ENCODE measurements at regions not wholly inside any gene's neighbourhood (a gene's known extent, or its start where the extent isn't known, plus 50 kb on each side); places are given as distances from the start of the nearest gene placed in this dataset.

GRCh38 chr5:14077501-14077900, 65.6 kb upstream of the TRIO start:
- 84 to 90% (median 87%) methylated on average over 8 of the region's 8 CpGs for WGBS, 5 donors
- intact Hi-C loops (cut with DNase I; ENCODE audit: low total_unique reads) = no loop called here
- Histone ChIP-seq H3K9me3 (peaks cover 0 to 1% (median 0%) of the 10 kb centered on the region in 8 donors), H3K4me3 (no peak overlapping the region), H3K36me3 (no peaks in the 10 kb centered on the region), H3K4me1 (no peaks in the 10 kb centered on the region), H3K27me3 (replicated peaks in 1 of 7) (no peaks in the 10 kb centered on the region), H3K27ac (no peak overlapping the region)
- TF ChIP-seq POLR2AphosphoS5 (IDR thresholded peaks at IDR 0.05) = no peak
- TF ChIP-seq, protein P1, sequence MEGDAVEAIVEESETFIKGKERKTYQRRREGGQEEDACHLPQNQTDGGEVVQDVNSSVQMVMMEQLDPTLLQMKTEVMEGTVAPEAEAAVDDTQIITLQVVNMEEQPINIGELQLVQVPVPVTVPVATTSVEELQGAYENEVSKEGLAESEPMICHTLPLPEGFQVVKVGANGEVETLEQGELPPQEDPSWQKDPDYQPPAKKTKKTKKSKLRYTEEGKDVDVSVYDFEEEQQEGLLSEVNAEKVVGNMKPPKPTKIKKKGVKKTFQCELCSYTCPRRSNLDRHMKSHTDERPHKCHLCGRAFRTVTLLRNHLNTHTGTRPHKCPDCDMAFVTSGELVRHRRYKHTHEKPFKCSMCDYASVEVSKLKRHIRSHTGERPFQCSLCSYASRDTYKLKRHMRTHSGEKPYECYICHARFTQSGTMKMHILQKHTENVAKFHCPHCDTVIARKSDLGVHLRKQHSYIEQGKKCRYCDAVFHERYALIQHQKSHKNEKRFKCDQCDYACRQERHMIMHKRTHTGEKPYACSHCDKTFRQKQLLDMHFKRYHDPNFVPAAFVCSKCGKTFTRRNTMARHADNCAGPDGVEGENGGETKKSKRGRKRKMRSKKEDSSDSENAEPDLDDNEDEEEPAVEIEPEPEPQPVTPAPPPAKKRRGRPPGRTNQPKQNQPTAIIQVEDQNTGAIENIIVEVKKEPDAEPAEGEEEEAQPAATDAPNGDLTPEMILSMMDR (IDR thresholded peaks at IDR 0.05 in 8 of 11, conservative IDR thresholded peaks at IDR 0.05 in 3 of 11) = no peak
- no peak for DNase-seq

DNA sequence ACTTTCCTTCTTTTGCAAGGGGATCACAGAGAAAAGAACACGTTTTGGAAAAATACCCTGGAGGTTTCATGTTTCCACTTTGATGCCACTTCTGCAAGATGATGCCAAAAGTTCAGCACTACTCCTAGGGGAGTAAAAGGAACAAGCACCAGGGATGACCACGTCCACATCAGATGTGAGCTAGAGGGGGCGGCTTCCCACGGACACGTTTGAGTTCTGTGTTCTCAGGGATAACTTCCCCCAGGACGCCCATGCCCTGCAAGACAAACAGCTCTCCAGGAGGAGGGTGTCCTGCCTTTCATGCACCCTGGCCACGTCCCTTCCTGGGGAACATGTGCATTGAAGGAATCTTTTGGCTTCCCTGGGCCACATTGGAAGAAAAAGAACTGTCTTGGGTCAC, 66.6 kb upstream of the TRIO start:
- 67 to 78% (median 69%) methylated on average over 7 of the region's 7 CpGs for WGBS, 5 donors
- no peaks in the 10 kb centered on the region for H3K36me3 ChIP-seq
- no peak for DNase-seq
- H3K27me3 ChIP-seq (replicated peaks in 1 of 7) = no peaks in the 10 kb centered on the region
- peaks cover 0 to 3% (median 0%) of the 10 kb centered on the region in 8 donors for H3K9me3 ChIP-seq
- H3K27ac ChIP-seq = no peak overlapping the region
- intact Hi-C loops (cut with DNase I; ENCODE audit: low total_unique reads) = no loop called here
- no peaks in the 10 kb centered on the region for H3K4me1 ChIP-seq
- no peak overlapping the region for H3K4me3 ChIP-seq
- TF ChIP-seq, protein P1 (IDR thresholded peaks at IDR 0.05 in 8 of 11, conservative IDR thresholded peaks at IDR 0.05 in 3 of 11) = no peak
- TF ChIP-seq POLR2AphosphoS5 (IDR thresholded peaks at IDR 0.05) = no peak
- no peak for TF ChIP-seq POLR2A (IDR thresholded peaks at IDR 0.05)

DNA sequence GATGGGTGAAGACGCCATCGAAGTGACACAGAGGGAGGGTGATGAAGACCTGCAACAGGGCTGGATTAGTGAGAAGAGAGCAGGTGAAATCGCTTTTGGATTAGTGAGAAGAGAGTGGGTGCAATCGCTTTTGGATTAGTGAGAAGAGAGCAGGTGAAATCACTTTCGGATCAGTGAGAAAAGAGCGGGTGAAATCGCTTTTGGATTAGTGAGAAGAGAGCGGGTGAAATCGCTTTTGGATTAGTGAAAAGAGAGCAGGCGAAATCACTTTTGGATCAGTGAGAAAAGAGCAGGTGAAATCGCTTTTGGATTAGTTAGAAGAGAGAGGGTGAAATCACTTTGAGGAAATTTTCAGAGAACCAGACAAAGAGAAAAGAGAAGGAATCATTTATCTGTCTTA, 67.2 kb upstream of the TRIO start:
- TF ChIP-seq POLR2A (IDR thresholded peaks at IDR 0.05) (no peak), POLR2AphosphoS5 (IDR thresholded peaks at IDR 0.05) (no peak)
- TF ChIP-seq, protein P1 (IDR thresholded peaks at IDR 0.05 in 8 of 11, conservative IDR thresholded peaks at IDR 0.05 in 3 of 11) = no peak
- WGBS, 5 donors = 89 to 95% (median 93%) methylated on average over 11 of the region's 11 CpGs
- no peak for DNase-seq
- no peak overlapping the region for H3K27ac ChIP-seq
- H3K4me3 ChIP-seq = no peak overlapping the region
- no peaks in the 10 kb centered on the region for H3K4me1 ChIP-seq
- peaks cover 0 to 3% (median 0%) of the 10 kb centered on the region in 8 donors for H3K9me3 ChIP-seq
- H3K36me3 ChIP-seq = no peaks in the 10 kb centered on the region
- intact Hi-C loops (cut with DNase I; ENCODE audit: low total_unique reads) = no loop called here
- H3K27me3 ChIP-seq (replicated peaks in 1 of 7) = no peaks in the 10 kb centered on the region

DNA sequence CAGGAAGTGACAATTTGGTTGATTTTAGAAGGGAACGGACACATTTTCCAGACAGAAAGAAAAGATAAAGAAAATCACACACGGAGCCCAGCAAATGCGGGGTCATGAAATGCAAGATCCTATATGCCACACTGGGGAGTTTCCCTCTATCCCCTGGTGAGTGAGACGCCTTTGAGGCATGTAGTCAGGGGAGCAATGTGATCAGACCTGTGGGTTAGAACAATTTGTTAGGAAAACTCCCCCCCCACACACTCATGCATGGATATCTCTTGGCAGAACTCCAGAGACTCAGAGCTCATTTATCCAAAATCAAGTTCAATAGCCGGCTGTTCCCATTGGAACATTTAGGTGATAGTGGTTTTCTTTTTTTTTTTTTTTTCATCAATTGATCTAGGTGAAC, 71.7 kb upstream of the TRIO start:
- Histone ChIP-seq H3K4me3 (no peak overlapping the region), H3K9me3 (peaks cover 0 to 3% (median 0%) of the 10 kb centered on the region in 8 donors), H3K27me3 (replicated peaks in 1 of 7) (peaks cover 0 to 5% (median 0%) of the 10 kb centered on the region in 7 donors), H3K4me1 (peaks cover 0 to 4% (median 0%) of the 10 kb centered on the region in 6 donors), H3K27ac (no peak overlapping the region), H3K36me3 (no peaks in the 10 kb centered on the region)
- WGBS, 5 donors = 85 to 93% (median 90%) methylated on average over 5 of the region's 5 CpGs
- no peak for DNase-seq
- intact Hi-C loops (cut with DNase I; ENCODE audit: low total_unique reads) = no loop called here
- TF ChIP-seq POLR2AphosphoS5 (IDR thresholded peaks at IDR 0.05) (no peak), POLR2A (IDR thresholded peaks at IDR 0.05) (no peak)
- TF ChIP-seq, protein P1 (IDR thresholded peaks at IDR 0.05 in 8 of 11, conservative IDR thresholded peaks at IDR 0.05 in 3 of 11) = no peak

Data from spleen (tissue), 11 donors.